ENCODE measurements at regions not wholly inside any gene's neighbourhood (a gene's known extent, or its start where the extent isn't known, plus 50 kb on each side); places are given as distances from the start of the nearest gene placed in this dataset.

DNA sequence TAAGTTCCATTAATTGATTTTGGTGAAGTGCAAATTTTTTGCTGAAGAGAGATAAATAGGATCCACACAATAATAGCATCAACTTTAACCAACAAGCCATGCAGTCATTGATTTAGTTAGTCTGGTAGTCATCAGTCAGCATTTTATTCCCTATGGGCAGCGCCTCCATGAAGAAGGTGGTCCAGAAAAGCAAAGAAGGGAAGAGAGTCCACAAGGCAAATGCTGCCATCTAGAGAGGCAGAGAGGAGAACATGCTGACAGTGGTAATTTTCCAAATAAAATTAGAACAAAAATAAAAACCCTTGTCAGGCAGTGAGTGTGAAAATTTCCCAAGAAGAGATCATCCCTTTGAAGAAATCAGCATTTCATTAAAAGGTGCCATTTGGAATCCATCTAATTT, 366.7 kb upstream of the FAM241A start:
- DNase-seq: no peak
- Histone ChIP-seq H3K27ac (ENCODE audit: low read depth, low read length) (no peak overlapping the region), H3K36me3 (ENCODE audit: insufficient read depth, low read length) (no peaks in the 10 kb centered on the region), H3K27me3 (ENCODE audit: insufficient read depth, low read length, poor library complexity, severe bottlenecking) (no peaks in the 10 kb centered on the region), H3K9me3 (ENCODE audit: low read length) (no peaks in the 10 kb centered on the region), H3K4me1 (ENCODE audit: insufficient read depth, low read length) (no peaks in the 10 kb centered on the region), H3K4me3 (ENCODE audit: low read length) (no peak overlapping the region)
- Mint-ChIP-seq H3K27me3 (no peaks in the 10 kb centered on the region), H3K9me3 (peaks cover 0 to 5% (median 0%) of the 10 kb centered on the region in 5 donors), H3K4me1 (no peaks in the 10 kb centered on the region), H3K27ac (no peak overlapping the region), H3K36me3 (no peaks in the 10 kb centered on the region), H3K4me3 (no peak overlapping the region)
- ChIA-PET CTCF (no interaction called here), POLR2A (no interaction called here)

DNA sequence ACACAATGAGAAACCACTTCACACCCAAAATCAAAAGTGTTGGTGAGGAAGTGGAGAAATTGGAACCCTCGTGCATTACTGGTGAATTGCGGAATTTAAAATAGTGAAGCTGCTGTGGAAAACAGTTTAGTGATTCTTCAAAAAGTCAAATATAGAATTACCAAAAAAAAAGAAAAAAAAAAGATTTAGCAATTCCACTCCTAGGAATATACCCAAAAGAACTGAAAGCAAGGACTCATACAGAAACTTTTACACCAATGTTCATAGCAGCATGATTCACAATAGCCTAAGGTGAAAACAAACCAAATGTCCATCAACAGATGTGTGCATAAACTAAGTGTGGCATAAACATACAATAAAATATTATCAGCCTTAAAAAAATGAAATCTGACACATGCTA, 364.3 kb upstream of the FAM241A start:
- Histone ChIP-seq H3K9me3 (ENCODE audit: low read length) (no peaks in the 10 kb centered on the region), H3K36me3 (ENCODE audit: insufficient read depth, low read length) (no peaks in the 10 kb centered on the region), H3K27me3 (ENCODE audit: insufficient read depth, low read length, poor library complexity, severe bottlenecking) (no peaks in the 10 kb centered on the region), H3K27ac (ENCODE audit: low read depth, low read length) (no peak overlapping the region), H3K4me1 (ENCODE audit: insufficient read depth, low read length) (no peaks in the 10 kb centered on the region), H3K4me3 (ENCODE audit: low read length) (no peak overlapping the region)
- Mint-ChIP-seq H3K27me3 (no peaks in the 10 kb centered on the region), H3K36me3 (no peaks in the 10 kb centered on the region), H3K4me1 (no peaks in the 10 kb centered on the region), H3K27ac (no peak overlapping the region), H3K4me3 (no peak overlapping the region), H3K9me3 (peaks cover 0 to 5% (median 0%) of the 10 kb centered on the region in 5 donors)
- no peak for DNase-seq
- ChIA-PET CTCF (no interaction called here), POLR2A (no interaction called here)

DNA sequence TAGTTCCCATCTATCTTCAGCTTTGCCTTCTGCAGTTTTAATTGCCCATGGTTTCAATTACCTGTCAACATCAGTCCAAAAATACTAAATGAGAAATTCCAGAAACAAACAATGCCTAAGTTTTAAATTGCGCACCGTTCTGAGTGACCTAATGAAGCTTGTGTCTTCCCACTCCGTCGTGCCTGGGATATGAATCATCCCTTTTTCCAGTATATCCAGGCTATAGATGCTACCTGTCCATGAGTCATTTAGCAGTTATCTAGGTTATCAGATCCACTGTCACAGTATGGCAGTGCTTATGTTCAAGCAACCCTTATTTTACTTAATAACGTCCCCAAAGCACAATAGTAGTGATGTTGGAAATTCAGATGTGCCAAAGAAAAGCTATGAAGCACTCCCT, 363.6 kb upstream of the FAM241A start:
- CTCF ChIA-PET: no interaction called here
- POLR2A ChIA-PET: no interaction called here
- H3K4me3 ChIP-seq (ENCODE audit: low read length): no peak overlapping the region
- no peaks in the 10 kb centered on the region for H3K27me3 ChIP-seq (ENCODE audit: insufficient read depth, low read length, poor library complexity, severe bottlenecking)
- no peaks in the 10 kb centered on the region for H3K9me3 ChIP-seq (ENCODE audit: low read length)
- Mint-ChIP-seq H3K9me3 (peaks cover 0 to 5% (median 0%) of the 10 kb centered on the region in 5 donors), H3K36me3 (no peaks in the 10 kb centered on the region), H3K27ac (no peak overlapping the region), H3K4me1 (no peaks in the 10 kb centered on the region), H3K27me3 (no peaks in the 10 kb centered on the region), H3K4me3 (no peak overlapping the region)
- DNase-seq: no peak
- no peak overlapping the region for H3K27ac ChIP-seq (ENCODE audit: low read depth, low read length)
- no peaks in the 10 kb centered on the region for H3K4me1 ChIP-seq (ENCODE audit: insufficient read depth, low read length)
- no peaks in the 10 kb centered on the region for H3K36me3 ChIP-seq (ENCODE audit: insufficient read depth, low read length)

DNA sequence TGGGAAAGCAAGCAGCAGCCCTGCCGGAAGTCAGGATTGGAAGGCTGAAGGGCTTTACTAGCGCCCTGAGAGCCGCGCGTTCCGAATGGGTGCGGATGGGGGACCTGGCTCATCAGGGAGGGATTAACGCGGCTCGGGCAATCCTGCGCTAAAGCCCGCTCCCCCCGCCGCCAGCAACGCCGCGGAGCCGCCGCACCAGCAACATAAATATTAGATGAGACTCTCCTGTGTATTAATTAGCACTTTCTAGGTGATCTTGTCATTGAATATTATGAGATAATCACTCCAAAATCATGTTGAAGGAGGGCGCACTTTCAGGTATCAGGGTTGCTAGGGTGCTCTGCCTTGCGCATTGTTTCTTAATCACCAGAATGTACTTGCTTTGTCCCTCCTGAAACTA, 357.2 kb upstream of the FAM241A start:
- CTCF ChIA-PET: no interaction called here
- no peak overlapping the region for H3K4me3 ChIP-seq (ENCODE audit: low read length)
- Mint-ChIP-seq H3K27ac (no peak overlapping the region), H3K4me1 (no peaks in the 10 kb centered on the region), H3K4me3 (no peak overlapping the region), H3K27me3 (no peaks in the 10 kb centered on the region), H3K9me3 (peaks cover 0 to 3% (median 2%) of the 10 kb centered on the region in 5 donors), H3K36me3 (no peaks in the 10 kb centered on the region)
- no peaks in the 10 kb centered on the region for H3K36me3 ChIP-seq (ENCODE audit: insufficient read depth, low read length)
- POLR2A ChIA-PET: no interaction called here
- H3K4me1 ChIP-seq (ENCODE audit: insufficient read depth, low read length): no peaks in the 10 kb centered on the region
- DNase-seq: no peak
- no peak overlapping the region for H3K27ac ChIP-seq (ENCODE audit: low read depth, low read length)
- H3K27me3 ChIP-seq (ENCODE audit: insufficient read depth, low read length, poor library complexity, severe bottlenecking): no peaks in the 10 kb centered on the region
- no peaks in the 10 kb centered on the region for H3K9me3 ChIP-seq (ENCODE audit: low read length)

DNA sequence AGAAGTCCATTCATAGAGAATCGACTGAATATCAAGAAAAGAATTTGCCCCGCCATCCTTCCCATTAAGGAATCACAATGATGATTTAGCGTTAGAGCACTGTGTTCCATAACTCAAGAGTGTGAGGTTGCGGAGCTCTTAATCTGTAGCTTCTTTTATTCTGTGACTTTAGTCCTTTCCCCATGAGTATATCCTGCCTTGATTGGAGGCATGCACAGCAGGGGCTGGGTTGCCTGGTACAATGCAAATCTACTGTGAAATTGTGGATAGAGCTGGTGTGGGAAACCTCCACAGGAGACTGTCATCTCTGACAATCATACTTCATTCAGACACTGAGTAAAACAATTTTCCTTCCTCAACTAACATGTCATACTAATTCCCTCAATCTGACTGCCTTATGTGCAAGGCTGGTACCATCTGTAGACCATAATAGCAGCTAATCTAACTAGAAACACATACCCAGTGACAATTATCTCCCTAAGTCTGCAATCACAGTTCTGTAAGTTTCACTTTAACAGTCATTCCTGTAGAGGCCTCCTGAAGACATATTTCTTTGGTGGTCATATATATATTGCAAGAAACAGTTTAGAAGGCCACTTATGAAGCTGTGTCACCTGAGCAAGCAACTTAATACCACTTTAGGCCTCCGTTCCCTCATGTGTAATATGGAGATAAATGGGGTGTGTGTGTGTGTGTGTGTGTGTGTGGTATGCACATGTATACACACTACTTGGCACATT, 355.2 kb upstream of the FAM241A start:
- DNase-seq: no peak
- no peaks in the 10 kb centered on the region for H3K27me3 ChIP-seq (ENCODE audit: insufficient read depth, low read length, poor library complexity, severe bottlenecking)
- H3K4me3 ChIP-seq (ENCODE audit: low read length): no peak overlapping the region
- Mint-ChIP-seq H3K9me3 (peaks cover 0 to 4% (median 2%) of the 10 kb centered on the region in 5 donors), H3K4me1 (no peaks in the 10 kb centered on the region), H3K4me3 (no peak overlapping the region), H3K27me3 (no peaks in the 10 kb centered on the region), H3K36me3 (no peaks in the 10 kb centered on the region), H3K27ac (peak overlapping the region in 1 of 8 donors; percentile 21)
- ChIA-PET CTCF (no interaction called here), POLR2A (no interaction called here)
- no peaks in the 10 kb centered on the region for H3K36me3 ChIP-seq (ENCODE audit: insufficient read depth, low read length)
- H3K4me1 ChIP-seq (ENCODE audit: insufficient read depth, low read length): no peaks in the 10 kb centered on the region
- H3K9me3 ChIP-seq (ENCODE audit: low read length): no peaks in the 10 kb centered on the region
- no peak overlapping the region for H3K27ac ChIP-seq (ENCODE audit: low read depth, low read length)

GRCh38 chr4:111792632-111793031, 352.6 kb upstream of the FAM241A start:
- POLR2A ChIA-PET: no interaction called here
- H3K27ac Mint-ChIP-seq: no peak overlapping the region
- H3K4me1 ChIP-seq (ENCODE audit: insufficient read depth, low read length): no peaks in the 10 kb centered on the region

GRCh38 chr4:111793433-111794091, 351.7 kb upstream of the FAM241A start:
- H3K27me3 Mint-ChIP-seq: no peaks in the 10 kb centered on the region

More at GRCh38 chr4:111792632-111793031, 352.6 kb upstream of the FAM241A start:
- Mint-ChIP-seq H3K27me3 (no peaks in the 10 kb centered on the region), H3K36me3 (no peaks in the 10 kb centered on the region), H3K4me3 (no peak overlapping the region), H3K4me1 (no peaks in the 10 kb centered on the region), H3K9me3 (peaks cover 0 to 4% (median 2%) of the 10 kb centered on the region in 5 donors)
- Histone ChIP-seq H3K9me3 (ENCODE audit: low read length) (no peaks in the 10 kb centered on the region), H3K4me3 (ENCODE audit: low read length) (no peak overlapping the region), H3K36me3 (ENCODE audit: insufficient read depth, low read length) (no peaks in the 10 kb centered on the region), H3K27me3 (ENCODE audit: insufficient read depth, low read length, poor library complexity, severe bottlenecking) (no peaks in the 10 kb centered on the region), H3K27ac (ENCODE audit: low read depth, low read length) (no peak overlapping the region)
- no peak for DNase-seq
- CTCF ChIA-PET: no interaction called here

GRCh38 chr4:111797455-111798163, 347.6 kb upstream of the FAM241A start:
- no peak for DNase-seq
- Mint-ChIP-seq H3K27me3 (no peaks in the 10 kb centered on the region), H3K27ac (peak overlapping the region in 1 of 8 donors; percentile 59), H3K4me3 (no peak overlapping the region), H3K36me3 (no peaks in the 10 kb centered on the region), H3K9me3 (peaks cover 0 to 4% (median 0%) of the 10 kb centered on the region in 5 donors), H3K4me1 (no peaks in the 10 kb centered on the region)
- H3K27me3 ChIP-seq (ENCODE audit: insufficient read depth, low read length, poor library complexity, severe bottlenecking): no peaks in the 10 kb centered on the region
- H3K36me3 ChIP-seq (ENCODE audit: insufficient read depth, low read length): no peaks in the 10 kb centered on the region
- no peak overlapping the region for H3K4me3 ChIP-seq (ENCODE audit: low read length)
- ChIA-PET CTCF (no interaction called here), POLR2A (no interaction called here)
- no peaks in the 10 kb centered on the region for H3K4me1 ChIP-seq (ENCODE audit: insufficient read depth, low read length)
- H3K9me3 ChIP-seq (ENCODE audit: low read length): no peaks in the 10 kb centered on the region
- H3K27ac ChIP-seq (ENCODE audit: low read depth, low read length): no peak overlapping the region

More at GRCh38 chr4:111793433-111794091, 351.7 kb upstream of the FAM241A start:
- H3K36me3 ChIP-seq (ENCODE audit: insufficient read depth, low read length): no peaks in the 10 kb centered on the region
- peaks cover 0 to 4% (median 2%) of the 10 kb centered on the region in 5 donors for H3K9me3 Mint-ChIP-seq
- no peaks in the 10 kb centered on the region for H3K9me3 ChIP-seq (ENCODE audit: low read length)
- no peak overlapping the region for H3K27ac Mint-ChIP-seq
- no peak overlapping the region for H3K4me3 Mint-ChIP-seq
- H3K4me3 ChIP-seq (ENCODE audit: low read length): no peak overlapping the region
- DNase-seq: no peak
- no peaks in the 10 kb centered on the region for H3K4me1 Mint-ChIP-seq
- CTCF ChIA-PET: no interaction called here
- H3K27ac ChIP-seq (ENCODE audit: low read depth, low read length): no peak overlapping the region
- POLR2A ChIA-PET: no interaction called here
- no peaks in the 10 kb centered on the region for H3K27me3 ChIP-seq (ENCODE audit: insufficient read depth, low read length, poor library complexity, severe bottlenecking)
- H3K36me3 Mint-ChIP-seq: no peaks in the 10 kb centered on the region
- H3K4me1 ChIP-seq (ENCODE audit: insufficient read depth, low read length): no peaks in the 10 kb centered on the region
